HCT116 (cell line): ENCODE measurements at regions not wholly inside any gene's neighbourhood (a gene's known extent, or its start where the extent isn't known, plus 50 kb on each side); places are given as distances from the start of the nearest gene placed in this dataset.

Source experiments
- ATAC-seq: fragments of 200-7000 bp; cut with Tn5 transposase; 2 replicates; pipeline ENCODE4 v1.9.1; 2020; ENCODE audit warnings: mild to moderate bottlenecking, moderate library complexity
- BruUV-seq: library from RNA; stranded (reverse); fragments of 400-500 nt; replicated peaks from 2 replicates; lab custom pipeline; 2021; lab: Mats Ljungman, UMichigan
- CTCF ChIA-PET: fragments of 300-600 bp; sonication (Branson Sonifier 250); formaldehyde crosslinking; loops from one replicate; lab custom pipeline; 2021; ENCODE audit warnings: antibody characterized with exemption; lab: Charles Lee
- POLR2A ChIA-PET: fragments of 300-600, 350-600 bp; sonication (Branson Sonifier 250); formaldehyde crosslinking; loops from one replicate; lab custom pipeline; 2021; ENCODE audit warnings: antibody characterized with exemption; lab: Charles Lee
- RAD21 ChIA-PET, 2 experiments: fragments of 300-600 bp; sonication (Branson Sonifier 250); formaldehyde crosslinking; loops; one replicate each; lab custom pipeline; 2023; ENCODE audit warnings: low total read pairs in 2 of 2; ENCODE audit not compliant: uncharacterized antibody in 2 of 2, unreplicated experiment in 2 of 2, low non-redundant PET in 1 of 2; lab: Charles Lee
- DNase-seq: peaks from one replicate; pipeline ENCODE4 v3.0.0-alpha.2; 2010; ENCODE audit warnings: low read depth, low spot score
- H2AFZ ChIP-seq: fragments of 200-600 bp; shearing (Covaris generic), sonication (generic); 2 replicates; pipeline ENCODE4 v1.6.1; 2017; ENCODE audit warnings: low read depth, mixed run types, mixed read lengths, antibody characterized with exemption, low read length; ENCODE audit not compliant: poor library complexity, severe bottlenecking
- H3K27ac ChIP-seq: 2 replicates; pipeline ENCODE4 v1.5.1; 2012; ENCODE audit warnings: low read depth, low read length
- H3K27me3 ChIP-seq: fragments of 200-600 bp; sonication (generic); 2 replicates; pipeline ENCODE4 v1.6.1; 2016; ENCODE audit warnings: mixed run types, low read length, mixed read lengths; ENCODE audit not compliant: insufficient read depth
- H3K36me3 ChIP-seq, 2 experiments: fragments of 200-500 bp in 1 of 2; fragments of 200-600 bp in 1 of 2; sonication (Bioruptor generic) in 1 of 2; sonication (generic) in 1 of 2; 2 replicates each; pipeline versions ENCODE4 v1.5.1 to v1.6.1; 2014 to 2016; ENCODE audit warnings: low read length in 2 of 2, inconsistent platforms in 1 of 2, mixed read lengths in 1 of 2, mixed run types in 1 of 2; ENCODE audit not compliant: insufficient read depth in 2 of 2, control insufficient read depth in 1 of 2
- H3K4me1 ChIP-seq, 2 experiments: fragments of 200-600 bp in 1 of 2; sonication (generic) in 1 of 2; 2 replicates each; pipeline versions ENCODE4 v1.5.1 to v1.6.1; 2012 to 2017; ENCODE audit warnings: low read length in 2 of 2, inconsistent platforms in 1 of 2, mild to moderate bottlenecking in 1 of 2, mixed read lengths in 1 of 2, mixed run types in 1 of 2, moderate library complexity in 1 of 2; ENCODE audit not compliant: insufficient read depth in 2 of 2, control insufficient read depth in 1 of 2
- H3K4me2 ChIP-seq: fragments of 200-600 bp; sonication (generic); 2 replicates; pipeline ENCODE4 v1.6.1; 2017; ENCODE audit warnings: mixed run types, low read length, mixed read lengths
- H3K4me3 ChIP-seq, 2 experiments: fragments of 200-600 bp in 1 of 2; sonication (generic) in 1 of 2; replicated peaks in 1 of 2; 2 replicates each; pipeline ENCODE4 v1.5.1; 2011 to 2016; ENCODE audit warnings: low read length in 2 of 2, control low read depth in 1 of 2, low read depth in 1 of 2, mild to moderate bottlenecking in 1 of 2, mixed read lengths in 1 of 2, mixed run types in 1 of 2
- H3K79me2 ChIP-seq: fragments of 200-600 bp; sonication (generic); 2 replicates; pipeline ENCODE4 v1.6.1; 2017; ENCODE audit warnings: mild to moderate bottlenecking, mixed run types, low read length, moderate library complexity, mixed read lengths; ENCODE audit not compliant: insufficient read depth
- H3K9ac ChIP-seq: fragments of 200-600 bp; sonication (generic); 2 replicates; pipeline ENCODE4 v1.6.1; 2016; ENCODE audit warnings: low read length, mixed read lengths
- H3K9me2 ChIP-seq: fragments of 200-600 bp; sonication (generic), shearing (Covaris generic); 2 replicates; pipeline ENCODE4 v1.6.1; 2017; ENCODE audit warnings: mixed run types, mild to moderate bottlenecking, moderate library complexity; ENCODE audit not compliant: insufficient read depth
- H3K9me3 ChIP-seq, 2 experiments: fragments of 200-500 bp in 1 of 2; fragments of 200-600 bp in 1 of 2; sonication (Bioruptor generic) in 1 of 2; sonication (generic) in 1 of 2; 2 replicates each; pipeline ENCODE4 v1.6.1; 2014 to 2017; ENCODE audit warnings: low read length in 2 of 2, mixed read lengths in 2 of 2, inconsistent platforms in 1 of 2, low read depth in 1 of 2, mild to moderate bottlenecking in 1 of 2, mixed run types in 1 of 2, moderate library complexity in 1 of 2; ENCODE audit not compliant: control insufficient read depth in 1 of 2, insufficient read depth in 1 of 2
- H4K20me1 ChIP-seq: fragments of 200-600 bp; sonication (generic), shearing (Covaris generic); 2 replicates; pipeline ENCODE4 v1.6.1; 2017; ENCODE audit warnings: mixed run types, mild to moderate bottlenecking, moderate library complexity; ENCODE audit not compliant: insufficient read depth
- CBX3 ChIP-seq: IDR thresholded peaks from 2 replicates; pipeline ENCODE4 v1.6.1; 2012; ENCODE audit warnings: low read depth
- EGR1 ChIP-seq: IDR thresholded peaks from 2 replicates; pipeline ENCODE4 v1.6.1; 2012; ENCODE audit warnings: low read depth
- EZH2 ChIP-seq: fragments of 200-600 bp; sonication (generic); IDR thresholded peaks from 2 replicates; pipeline ENCODE4 v1.6.1; 2017; ENCODE audit warnings: antibody characterized with exemption, mixed run types
- FOSL1 ChIP-seq: IDR thresholded peaks from 2 replicates; pipeline ENCODE4 v1.6.1; 2012; ENCODE audit warnings: low read depth
- JUND ChIP-seq: IDR thresholded peaks from 2 replicates; pipeline ENCODE4 v1.6.1; 2012
- POLR2A ChIP-seq: IDR thresholded peaks from 2 replicates; pipeline ENCODE4 v1.7.0; 2011; ENCODE audit warnings: borderline replicate concordance; ENCODE audit not compliant: insufficient read depth, insufficient read length; ENCODE audit errors: extremely low read depth
- RAD21 ChIP-seq: IDR thresholded peaks from 2 replicates; pipeline ENCODE4 v1.6.1; 2012; ENCODE audit warnings: low read depth, mild to moderate bottlenecking
- SIN3A ChIP-seq: IDR thresholded peaks from 2 replicates; pipeline ENCODE4 v1.6.1; 2012; ENCODE audit warnings: low read depth
- SP1 ChIP-seq: IDR thresholded peaks from 2 replicates; pipeline ENCODE4 v1.6.1; 2012; ENCODE audit warnings: low read depth
- SRF ChIP-seq: IDR thresholded peaks from 2 replicates; pipeline ENCODE4 v1.6.1; 2012; ENCODE audit warnings: low read depth
- YY1 ChIP-seq: IDR thresholded peaks from 2 replicates; pipeline ENCODE4 v1.6.1; 2011; ENCODE audit warnings: low read length, low read depth, moderate library complexity, mild to moderate bottlenecking; ENCODE audit not compliant: insufficient replicate concordance; ENCODE audit errors: extremely low read depth
- ZNF274 ChIP-seq: fragments of 200-500 bp; sonication (Bioruptor generic); IDR thresholded peaks from 2 replicates; pipeline ENCODE4 v1.6.1; 2014; ENCODE audit warnings: mild to moderate bottlenecking, low read depth, low read length, inconsistent platforms
- intact Hi-C: fragments of 100-400 bp; cut with micrococcal nuclease; formaldehyde crosslinking; loops from 2 replicates; pipeline ENCODE4 v1.10.0; 2022
- TF ChIP-seq, protein P1 (sequence below): IDR thresholded peaks from 2 replicates; pipeline ENCODE4 v1.6.1; 2012
- TF ChIP-seq, protein P2 (sequence below), 3 experiments: fragments of 200-600 bp in 1 of 3; sonication (generic) in 1 of 3; IDR thresholded peaks in 2 of 3; conservative IDR thresholded peaks in 1 of 3; 2 replicates each; pipeline ENCODE4 v1.5.1; 2012 to 2017; ENCODE audit warnings: low read depth in 2 of 3, low read length in 2 of 3, antibody characterized with exemption in 1 of 3, borderline replicate concordance in 1 of 3, control low read depth in 1 of 3, mild to moderate bottlenecking in 1 of 3, mixed read lengths in 1 of 3, mixed run types in 1 of 3, moderate library complexity in 1 of 3; ENCODE audit not compliant: insufficient read depth in 1 of 3
- TF ChIP-seq, protein P3 (sequence below): IDR thresholded peaks from 2 replicates; pipeline ENCODE4 v1.6.1; 2012

DNA sequence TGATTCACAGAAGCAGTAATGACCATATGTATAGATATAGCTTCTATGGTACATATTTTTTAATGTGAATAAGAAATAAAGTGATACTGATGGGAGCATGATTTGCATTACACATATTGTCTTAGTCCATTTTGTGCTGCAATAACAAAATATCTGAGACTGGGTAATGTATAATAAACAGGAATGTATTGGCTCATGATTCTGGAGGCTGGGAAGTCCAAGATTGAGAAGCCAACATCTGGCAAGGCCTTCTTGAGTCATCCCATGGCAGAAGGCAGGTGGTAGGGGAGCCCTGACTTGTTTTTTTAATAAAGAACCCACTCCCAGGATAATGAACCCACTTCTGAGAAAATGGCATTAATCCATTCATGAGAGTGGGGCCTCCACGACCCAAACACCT is 185.6 kb upstream of the RREB1 start:
- intact Hi-C loops: no loop called here
- Histone ChIP-seq H3K4me2 (no peak overlapping the region), H3K9me2 (no peaks in the 10 kb centered on the region), H3K4me3 (no peak overlapping the region), H3K9ac (no peak overlapping the region), H3K79me2 (no peaks in the 10 kb centered on the region), H3K27me3 (no peaks in the 10 kb centered on the region), H4K20me1 (no peaks in the 10 kb centered on the region), H3K36me3 (no peaks in the 10 kb centered on the region), H3K27ac (no peak overlapping the region), H2AFZ (no peak overlapping the region), H3K4me1 (peaks cover 0 to 5% of the 10 kb centered on the region in 2 experiments; a peak in 1 of 4 replicates), H3K9me3 (no peaks in the 10 kb centered on the region)
- ChIA-PET CTCF (no interaction called here), RAD21 (no interaction called here), POLR2A (no interaction called here)
- no TSS peak for BruUV-seq
- ATAC-seq: no peak
- TF ChIP-seq ZNF274 (no peak), YY1 (no peak), POLR2A (no peak), SP1 (no peak), FOSL1 (no peak), RAD21 (no peak), EGR1 (no peak), JUND (no peak), EZH2 (no peak), CBX3 (no peak), SRF (no peak), SIN3A (no peak)
- TF ChIP-seq, protein P1, sequence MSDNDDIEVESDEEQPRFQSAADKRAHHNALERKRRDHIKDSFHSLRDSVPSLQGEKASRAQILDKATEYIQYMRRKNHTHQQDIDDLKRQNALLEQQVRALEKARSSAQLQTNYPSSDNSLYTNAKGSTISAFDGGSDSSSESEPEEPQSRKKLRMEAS: no peak
- TF ChIP-seq, protein P2, sequence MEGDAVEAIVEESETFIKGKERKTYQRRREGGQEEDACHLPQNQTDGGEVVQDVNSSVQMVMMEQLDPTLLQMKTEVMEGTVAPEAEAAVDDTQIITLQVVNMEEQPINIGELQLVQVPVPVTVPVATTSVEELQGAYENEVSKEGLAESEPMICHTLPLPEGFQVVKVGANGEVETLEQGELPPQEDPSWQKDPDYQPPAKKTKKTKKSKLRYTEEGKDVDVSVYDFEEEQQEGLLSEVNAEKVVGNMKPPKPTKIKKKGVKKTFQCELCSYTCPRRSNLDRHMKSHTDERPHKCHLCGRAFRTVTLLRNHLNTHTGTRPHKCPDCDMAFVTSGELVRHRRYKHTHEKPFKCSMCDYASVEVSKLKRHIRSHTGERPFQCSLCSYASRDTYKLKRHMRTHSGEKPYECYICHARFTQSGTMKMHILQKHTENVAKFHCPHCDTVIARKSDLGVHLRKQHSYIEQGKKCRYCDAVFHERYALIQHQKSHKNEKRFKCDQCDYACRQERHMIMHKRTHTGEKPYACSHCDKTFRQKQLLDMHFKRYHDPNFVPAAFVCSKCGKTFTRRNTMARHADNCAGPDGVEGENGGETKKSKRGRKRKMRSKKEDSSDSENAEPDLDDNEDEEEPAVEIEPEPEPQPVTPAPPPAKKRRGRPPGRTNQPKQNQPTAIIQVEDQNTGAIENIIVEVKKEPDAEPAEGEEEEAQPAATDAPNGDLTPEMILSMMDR (IDR thresholded peaks at IDR 0.05 in 2 of 3, conservative IDR thresholded peaks at IDR 0.05 in 1 of 3; ENCODE audit: borderline replicate concordance in 1 of 3, insufficient read depth in 1 of 3, low read depth in 2 of 3, low read length in 2 of 3): no peak
- TF ChIP-seq, protein P3, sequence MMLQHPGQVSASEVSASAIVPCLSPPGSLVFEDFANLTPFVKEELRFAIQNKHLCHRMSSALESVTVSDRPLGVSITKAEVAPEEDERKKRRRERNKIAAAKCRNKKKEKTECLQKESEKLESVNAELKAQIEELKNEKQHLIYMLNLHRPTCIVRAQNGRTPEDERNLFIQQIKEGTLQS: no peak
- DNase-seq: no peak
